ENCODE measurements at regions not wholly inside any gene's neighbourhood (a gene's known extent, or its start where the extent isn't known, plus 50 kb on each side); places are given as distances from the start of the nearest gene placed in this dataset.

- no peaks in the 10 kb centered on the region for H3K4me1 Mint-ChIP-seq
- peaks cover 9% of the 10 kb centered on the region for H3K27me3 Mint-ChIP-seq
- ATAC-seq = no peak
- no peak for DNase-seq
- H3K9me3 Mint-ChIP-seq = peaks cover 5 to 9% of the 10 kb centered on the region in 2 donors
- no peak overlapping the region for H3K27ac Mint-ChIP-seq
- H3K4me3 Mint-ChIP-seq = no peak overlapping the region
Observed at GRCh38 chr3:5324780-5325179, 137.3 kb downstream of the EDEM1 start.

- ATAC-seq = peak; percentile 82
- Mint-ChIP-seq H3K9me3 (peaks cover 5 to 9% of the 10 kb centered on the region in 2 donors), H3K27ac (no peak overlapping the region), H3K4me1 (peaks cover 14% of the 10 kb centered on the region), H3K27me3 (peaks cover 9% of the 10 kb centered on the region), H3K4me3 (no peak overlapping the region)
- peak in 1 of 2 donors; percentile 31 for DNase-seq
Observed at GRCh38 chr3:5330152-5330810, 142.8 kb downstream of the EDEM1 start.

- Mint-ChIP-seq H3K27me3 (no peaks in the 10 kb centered on the region), H3K27ac (no peak overlapping the region), H3K4me3 (no peak overlapping the region), H3K4me1 (peaks cover 14% of the 10 kb centered on the region), H3K9me3 (no peaks in the 10 kb centered on the region)
- ATAC-seq (no peak), DNase-seq (no peak)
Observed at GRCh38 chr3:5331567-5332269, 144.2 kb downstream of the EDEM1 start.

- no peaks in the 10 kb centered on the region for H3K27me3 Mint-ChIP-seq
- H3K4me1 Mint-ChIP-seq = peaks cover 14% of the 10 kb centered on the region
- no peaks in the 10 kb centered on the region for H3K9me3 Mint-ChIP-seq
- ATAC-seq (peak; percentile 45), DNase-seq (no peak)
- peak overlapping the region in 1 of 2 donors; percentile 1 for H3K27ac Mint-ChIP-seq
- no peak overlapping the region for H3K4me3 Mint-ChIP-seq
Observed at GRCh38 chr3:5332270-5332956, 144.9 kb downstream of the EDEM1 start.

GRCh38 chr3:5339967-5340535, 152.5 kb downstream of the EDEM1 start:
- H3K9me3 Mint-ChIP-seq = no peaks in the 10 kb centered on the region
- H3K27ac Mint-ChIP-seq = no peak overlapping the region
- ATAC-seq (no peak), DNase-seq (no peak)
- no peak overlapping the region for H3K4me3 Mint-ChIP-seq
- H3K4me1 Mint-ChIP-seq = no peaks in the 10 kb centered on the region
- no peaks in the 10 kb centered on the region for H3K27me3 Mint-ChIP-seq

- Mint-ChIP-seq H3K9me3 (no peaks in the 10 kb centered on the region), H3K27ac (no peak overlapping the region), H3K27me3 (no peaks in the 10 kb centered on the region), H3K4me3 (no peak overlapping the region), H3K4me1 (no peaks in the 10 kb centered on the region)
- no peak for ATAC-seq
- DNase-seq = no peak
Observed at GRCh38 chr3:5341610-5342009, 154.1 kb downstream of the EDEM1 start.

- Mint-ChIP-seq H3K27me3 (peaks cover 5% of the 10 kb centered on the region), H3K4me1 (no peaks in the 10 kb centered on the region), H3K9me3 (no peaks in the 10 kb centered on the region), H3K27ac (no peak overlapping the region), H3K4me3 (no peak overlapping the region)
- no peak for DNase-seq
- ATAC-seq = no peak
Observed at GRCh38 chr3:5343459-5343858, 156.0 kb downstream of the EDEM1 start.

GRCh38 chr3:5344707-5345106, 157.2 kb downstream of the EDEM1 start:
- ATAC-seq = no peak
- H3K27ac Mint-ChIP-seq = no peak overlapping the region
- no peak overlapping the region for H3K4me3 Mint-ChIP-seq
- H3K4me1 Mint-ChIP-seq = no peaks in the 10 kb centered on the region
- peaks cover 18% of the 10 kb centered on the region for H3K27me3 Mint-ChIP-seq
- no peak for DNase-seq
- peaks cover 0 to 6% of the 10 kb centered on the region in 2 donors for H3K9me3 Mint-ChIP-seq

- no peak overlapping the region for H3K27ac Mint-ChIP-seq
- no peak overlapping the region for H3K4me3 Mint-ChIP-seq
- peaks cover 0 to 8% of the 10 kb centered on the region in 2 donors for H3K9me3 Mint-ChIP-seq
- ATAC-seq = no peak
- peaks cover 20% of the 10 kb centered on the region for H3K27me3 Mint-ChIP-seq
- DNase-seq = no peak
- no peaks in the 10 kb centered on the region for H3K4me1 Mint-ChIP-seq
Observed at GRCh38 chr3:5347486-5347885, 160.0 kb downstream of the EDEM1 start.

- ATAC-seq = no peak
- no peaks in the 10 kb centered on the region for H3K4me1 Mint-ChIP-seq
- peaks cover 0 to 8% of the 10 kb centered on the region in 2 donors for H3K9me3 Mint-ChIP-seq
- H3K4me3 Mint-ChIP-seq = no peak overlapping the region
- H3K27ac Mint-ChIP-seq = no peak overlapping the region
- DNase-seq = no peak
- H3K27me3 Mint-ChIP-seq = peaks cover 20% of the 10 kb centered on the region
Observed at GRCh38 chr3:5348229-5348902, 160.9 kb downstream of the EDEM1 start.

- Mint-ChIP-seq H3K27ac (no peak overlapping the region), H3K9me3 (peaks cover 0 to 8% of the 10 kb centered on the region in 2 donors), H3K27me3 (peaks cover 20% of the 10 kb centered on the region), H3K4me3 (no peak overlapping the region), H3K4me1 (no peaks in the 10 kb centered on the region)
- DNase-seq (no peak), ATAC-seq (no peak)
Observed at GRCh38 chr3:5349343-5349742, 161.8 kb downstream of the EDEM1 start.

- Mint-ChIP-seq H3K27ac (no peak overlapping the region), H3K4me1 (no peaks in the 10 kb centered on the region), H3K27me3 (no peaks in the 10 kb centered on the region), H3K4me3 (no peak overlapping the region), H3K9me3 (peaks cover 14 to 18% of the 10 kb centered on the region in 2 donors)
- ATAC-seq = peak; percentile 48
- no peak for DNase-seq
Observed at GRCh38 chr3:5357089-5357488, 169.6 kb downstream of the EDEM1 start.

GRCh38 chr3:5358911-5359310, 171.4 kb downstream of the EDEM1 start:
- H3K27ac Mint-ChIP-seq = no peak overlapping the region
- no peak overlapping the region for H3K4me3 Mint-ChIP-seq
- no peak for ATAC-seq
- no peaks in the 10 kb centered on the region for H3K4me1 Mint-ChIP-seq
- no peak for DNase-seq
- H3K27me3 Mint-ChIP-seq = no peaks in the 10 kb centered on the region
- peaks cover 14 to 18% of the 10 kb centered on the region in 2 donors for H3K9me3 Mint-ChIP-seq

- Mint-ChIP-seq H3K27ac (no peak overlapping the region), H3K9me3 (peaks cover 14 to 18% of the 10 kb centered on the region in 2 donors), H3K4me1 (no peaks in the 10 kb centered on the region), H3K27me3 (no peaks in the 10 kb centered on the region), H3K4me3 (no peak overlapping the region)
- no peak for ATAC-seq
- no peak for DNase-seq
Observed at GRCh38 chr3:5360453-5360852, 172.9 kb downstream of the EDEM1 start.

- no peak for ATAC-seq
- Mint-ChIP-seq H3K4me3 (no peak overlapping the region), H3K27me3 (no peaks in the 10 kb centered on the region), H3K9me3 (peaks cover 0 to 4% of the 10 kb centered on the region in 2 donors), H3K4me1 (no peaks in the 10 kb centered on the region), H3K27ac (no peak overlapping the region)
- DNase-seq = no peak
Observed at GRCh38 chr3:5366746-5367145, 179.2 kb downstream of the EDEM1 start.
